ENCODE measurements at regions not wholly inside any gene's neighbourhood (a gene's known extent, or its start where the extent isn't known, plus 50 kb on each side); places are given as distances from the start of the nearest gene placed in this dataset.
"Not testable (repeated sequence)": the region's sequence is repeated elsewhere in the genome, so short reads cannot be mapped to it uniquely, and the experiment has no call there.

DNA sequence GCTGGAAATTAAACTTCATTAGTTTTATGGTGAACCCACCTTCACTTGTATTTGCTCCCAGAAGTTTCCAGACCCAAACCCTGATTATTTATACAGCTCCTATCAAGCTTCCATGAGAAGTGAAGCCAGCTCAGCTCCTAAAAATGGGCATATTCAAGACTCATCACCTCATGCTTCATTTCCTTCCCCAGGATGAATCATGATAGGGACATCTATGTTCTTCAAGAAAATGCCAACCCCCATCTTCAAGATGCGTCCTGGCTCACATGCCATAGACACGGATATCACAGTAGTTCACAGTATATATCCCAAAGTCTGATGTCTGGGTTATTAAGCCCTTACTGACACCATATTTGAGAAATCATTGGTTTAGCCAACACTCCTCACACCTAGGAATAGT lies 217.6 kb downstream of the NPR3 start (continued):
- TF ChIP-seq, protein P1, sequence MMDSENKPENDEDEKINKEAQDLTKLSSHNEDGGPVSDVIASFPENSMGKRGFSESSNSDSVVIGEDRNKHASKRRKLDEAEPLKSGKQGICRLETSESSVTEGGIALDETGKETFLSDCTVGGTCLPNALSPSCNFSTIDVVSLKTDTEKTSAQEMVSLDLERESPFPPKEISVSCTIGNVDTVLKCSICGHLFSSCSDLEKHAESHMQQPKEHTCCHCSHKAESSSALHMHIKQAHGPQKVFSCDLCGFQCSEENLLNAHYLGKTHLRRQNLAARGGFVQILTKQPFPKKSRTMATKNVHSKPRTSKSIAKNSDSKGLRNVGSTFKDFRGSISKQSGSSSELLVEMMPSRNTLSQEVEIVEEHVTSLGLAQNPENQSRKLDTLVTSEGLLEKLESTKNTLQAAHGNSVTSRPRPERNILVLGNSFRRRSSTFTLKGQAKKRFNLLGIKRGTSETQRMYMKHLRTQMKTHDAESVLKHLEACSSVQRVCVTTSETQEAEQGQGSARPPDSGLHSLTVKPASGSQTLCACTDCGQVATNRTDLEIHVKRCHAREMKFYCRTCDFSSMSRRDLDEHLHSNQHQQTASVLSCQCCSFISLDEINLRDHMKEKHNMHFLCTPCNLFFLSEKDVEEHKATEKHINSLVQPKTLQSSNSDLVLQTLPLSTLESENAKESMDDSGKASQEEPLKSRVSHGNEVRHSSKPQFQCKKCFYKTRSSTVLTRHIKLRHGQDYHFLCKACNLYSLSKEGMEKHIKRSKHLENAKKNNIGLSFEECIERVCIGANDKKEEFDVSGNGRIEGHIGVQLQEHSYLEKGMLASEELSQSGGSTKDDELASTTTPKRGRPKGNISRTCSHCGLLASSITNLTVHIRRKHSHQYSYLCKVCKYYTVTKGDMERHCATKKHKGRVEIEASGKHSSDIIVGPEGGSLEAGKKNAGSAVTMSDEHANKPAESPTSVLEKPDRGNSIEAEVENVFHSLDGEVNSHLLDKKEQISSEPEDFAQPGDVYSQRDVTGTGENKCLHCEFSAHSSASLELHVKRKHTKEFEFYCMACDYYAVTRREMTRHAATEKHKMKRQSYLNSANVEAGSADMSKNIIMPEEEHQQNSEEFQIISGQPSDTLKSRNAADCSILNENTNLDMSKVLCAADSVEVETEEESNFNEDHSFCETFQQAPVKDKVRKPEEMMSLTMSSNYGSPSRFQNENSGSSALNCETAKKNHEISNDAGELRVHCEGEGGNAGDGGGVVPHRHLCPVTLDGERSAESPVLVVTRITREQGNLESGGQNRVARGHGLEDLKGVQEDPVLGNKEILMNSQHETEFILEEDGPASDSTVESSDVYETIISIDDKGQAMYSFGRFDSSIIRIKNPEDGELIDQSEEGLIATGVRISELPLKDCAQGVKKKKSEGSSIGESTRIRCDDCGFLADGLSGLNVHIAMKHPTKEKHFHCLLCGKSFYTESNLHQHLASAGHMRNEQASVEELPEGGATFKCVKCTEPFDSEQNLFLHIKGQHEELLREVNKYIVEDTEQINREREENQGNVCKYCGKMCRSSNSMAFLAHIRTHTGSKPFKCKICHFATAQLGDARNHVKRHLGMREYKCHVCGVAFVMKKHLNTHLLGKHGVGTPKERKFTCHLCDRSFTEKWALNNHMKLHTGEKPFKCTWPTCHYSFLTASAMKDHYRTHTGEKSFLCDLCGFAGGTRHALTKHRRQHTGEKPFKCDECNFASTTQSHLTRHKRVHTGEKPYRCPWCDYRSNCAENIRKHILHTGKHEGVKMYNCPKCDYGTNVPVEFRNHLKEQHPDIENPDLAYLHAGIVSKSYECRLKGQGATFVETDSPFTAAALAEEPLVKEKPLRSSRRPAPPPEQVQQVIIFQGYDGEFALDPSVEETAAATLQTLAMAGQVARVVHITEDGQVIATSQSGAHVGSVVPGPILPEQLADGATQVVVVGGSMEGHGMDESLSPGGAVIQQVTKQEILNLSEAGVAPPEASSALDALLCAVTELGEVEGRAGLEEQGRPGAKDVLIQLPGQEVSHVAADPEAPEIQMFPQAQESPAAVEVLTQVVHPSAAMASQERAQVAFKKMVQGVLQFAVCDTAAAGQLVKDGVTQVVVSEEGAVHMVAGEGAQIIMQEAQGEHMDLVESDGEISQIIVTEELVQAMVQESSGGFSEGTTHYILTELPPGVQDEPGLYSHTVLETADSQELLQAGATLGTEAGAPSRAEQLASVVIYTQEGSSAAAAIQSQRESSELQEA (IDR thresholded peaks at IDR 0.05; ENCODE audit: low read depth) = no peak
- TF ChIP-seq ZNF140 (CRISPR knock-in tag; IDR thresholded peaks at IDR 0.05) (no peak), HDAC2 (IDR thresholded peaks at IDR 0.05) (no peak), GABPB2 (CRISPR knock-in tag; conservative IDR thresholded peaks at IDR 0.05) (no peak)
- TF ChIP-seq, protein P2, sequence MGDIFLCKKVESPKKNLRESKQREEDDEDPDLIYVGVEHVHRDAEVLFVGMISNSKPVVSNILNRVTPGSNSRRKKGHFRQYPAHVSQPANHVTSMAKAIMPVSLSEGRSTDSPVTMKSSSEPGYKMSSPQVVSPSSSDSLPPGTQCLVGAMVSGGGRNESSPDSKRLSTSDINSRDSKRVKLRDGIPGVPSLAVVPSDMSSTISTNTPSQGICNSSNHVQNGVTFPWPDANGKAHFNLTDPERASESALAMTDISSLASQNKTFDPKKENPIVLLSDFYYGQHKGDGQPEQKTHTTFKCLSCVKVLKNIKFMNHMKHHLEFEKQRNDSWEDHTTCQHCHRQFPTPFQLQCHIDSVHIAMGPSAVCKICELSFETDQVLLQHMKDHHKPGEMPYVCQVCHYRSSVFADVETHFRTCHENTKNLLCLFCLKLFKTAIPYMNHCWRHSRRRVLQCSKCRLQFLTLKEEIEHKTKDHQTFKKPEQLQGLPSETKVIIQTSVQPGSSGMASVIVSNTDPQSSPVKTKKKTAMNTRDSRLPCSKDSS (IDR thresholded peaks at IDR 0.05; ENCODE audit: low read depth, partially characterized antibody) = no peak
- TF ChIP-seq, protein P3, sequence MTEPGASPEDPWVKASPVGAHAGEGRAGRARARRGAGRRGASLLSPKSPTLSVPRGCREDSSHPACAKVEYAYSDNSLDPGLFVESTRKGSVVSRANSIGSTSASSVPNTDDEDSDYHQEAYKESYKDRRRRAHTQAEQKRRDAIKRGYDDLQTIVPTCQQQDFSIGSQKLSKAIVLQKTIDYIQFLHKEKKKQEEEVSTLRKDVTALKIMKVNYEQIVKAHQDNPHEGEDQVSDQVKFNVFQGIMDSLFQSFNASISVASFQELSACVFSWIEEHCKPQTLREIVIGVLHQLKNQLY (CRISPR knock-in tag; conservative IDR thresholded peaks at IDR 0.05) = no peak

DNA sequence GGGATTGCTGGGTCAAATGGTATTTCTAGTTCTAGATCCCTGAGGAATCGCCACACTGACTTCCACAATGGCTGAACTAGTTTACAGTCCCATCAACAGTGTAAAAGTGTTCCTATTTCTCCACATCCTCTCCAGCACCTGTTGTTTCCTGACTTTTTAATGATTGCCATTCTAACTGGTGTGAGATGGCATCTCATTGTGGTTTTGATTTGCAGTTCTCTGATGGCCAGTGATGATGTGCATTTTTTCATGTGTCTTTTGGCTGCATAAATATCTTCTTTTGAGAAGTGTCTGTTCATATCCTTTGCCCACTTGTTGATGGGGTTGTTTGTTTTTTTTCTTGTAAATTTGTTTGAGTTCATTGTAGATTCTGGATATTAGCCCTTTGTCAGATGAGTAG lies 220.3 kb downstream of the NPR3 start:
- H3K9me1 ChIP-seq (ENCODE audit: control insufficient read depth, insufficient read depth, low read length); H3K4me3 ChIP-seq; H2AFZ ChIP-seq (ENCODE audit: low read depth, low read length); H3K9ac ChIP-seq (ENCODE audit: insufficient read depth in 1 of 2, low read depth in 2 of 2, low read length in 2 of 2); POLR2A ChIA-PET; H3K79me2 ChIP-seq (ENCODE audit: control insufficient read depth, insufficient read depth, low read length); H4K20me1 ChIP-seq (replicated peaks; ENCODE audit: control insufficient read depth, insufficient read depth, low read length); H3K27me3 ChIP-seq (ENCODE audit: control insufficient read depth in 2 of 2, insufficient read depth in 2 of 2, low read length in 2 of 2); in situ Hi-C loops (cut with MboI); H3K4me2 ChIP-seq (ENCODE audit: insufficient read depth, low read length); ATAC-seq; FAIRE-seq; BruUV-seq (replicated peaks); H3K27ac ChIP-seq (ENCODE audit: extremely low read depth, low read depth, low read length); intact Hi-C loops (cut with micrococcal nuclease); DNase-seq (ENCODE audit: extremely low read depth in 1 of 4, low spot score in 3 of 4); H3K9me3 ChIP-seq (replicated peaks; ENCODE audit: control insufficient read depth, insufficient read depth, low read depth, low read length); CTCF ChIA-PET (ENCODE audit: low intra/inter-chr PET ratio); H3K4me1 ChIP-seq (replicated peaks in 1 of 2; ENCODE audit: control insufficient read depth in 2 of 2, insufficient read depth in 2 of 2, low read length in 2 of 2); H3K36me3 ChIP-seq (ENCODE audit: control insufficient read depth, insufficient read depth, low read length): not testable (repeated sequence)
- no CpG with 5 or more reads among the region's 1 CpG for WGBS (ENCODE audit: insufficient coverage, low coverage, missing lambda C conversion rate)
